SH-SY5Y (cell line): ENCODE measurements at regions not wholly inside any gene's neighbourhood (a gene's known extent, or its start where the extent isn't known, plus 50 kb on each side); places are given as distances from the start of the nearest gene placed in this dataset.

Source experiments
- GATA2 ChIP-seq: IDR thresholded peaks from 2 replicates; pipeline ENCODE4 v1.6.1; 2011; ENCODE audit warnings: mild to moderate bottlenecking, low read depth, low read length
- GATA3 ChIP-seq: IDR thresholded peaks from 2 replicates; pipeline ENCODE4 v1.6.1; 2011; ENCODE audit warnings: low read depth, mild to moderate bottlenecking, low read length, moderate library complexity

DNA sequence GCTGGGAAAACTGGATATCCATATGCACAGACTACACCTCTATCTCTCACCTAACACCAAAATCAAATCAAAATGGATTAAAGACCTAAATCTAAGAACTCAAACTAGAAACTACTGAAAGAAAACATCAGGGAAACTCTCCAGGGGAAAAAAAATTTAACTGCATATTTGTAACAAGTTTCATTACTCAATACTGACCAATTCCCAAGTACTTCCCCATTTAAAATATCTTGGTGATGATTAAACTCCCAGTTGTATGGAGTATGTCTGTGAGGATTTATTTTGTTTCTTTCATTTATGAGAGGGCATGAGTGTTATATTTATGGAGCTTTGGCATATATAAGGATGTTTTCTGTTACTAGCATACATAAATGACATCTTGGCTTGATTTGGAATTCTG is 112.3 kb upstream of the IL15 start:
- TF ChIP-seq GATA2 (no peak), GATA3 (no peak)
